H9 (cell line): ENCODE measurements at regions not wholly inside any gene's neighbourhood (a gene's known extent, or its start where the extent isn't known, plus 50 kb on each side); places are given as distances from the start of the nearest gene placed in this dataset.

ENCODE experiments used
- DNase-seq: peaks from one replicate; pipeline ENCODE4 v3.0.0-alpha.2; 2017
- H2AFZ ChIP-seq: one replicate; pipeline ENCODE4 v1.6.1; 2013; ENCODE audit warnings: mild to moderate bottlenecking, low read length, control low read depth, moderate library complexity
- H2AK5ac ChIP-seq: 2 replicates; pipeline ENCODE4 v1.6.1; 2013; ENCODE audit warnings: low read length, control low read depth, mixed read lengths; ENCODE audit not compliant: insufficient read length
- H2BK120ac ChIP-seq: one replicate; pipeline ENCODE4 v1.6.1; 2013; ENCODE audit warnings: low read depth, mild to moderate bottlenecking, low read length, control low read depth, inconsistent platforms; ENCODE audit not compliant: poor library complexity, severe bottlenecking
- H2BK12ac ChIP-seq: 2 replicates; pipeline ENCODE4 v1.6.1; 2013; ENCODE audit warnings: low read length, control low read depth, mixed read lengths, low read depth; ENCODE audit not compliant: insufficient read length
- H2BK15ac ChIP-seq: 2 replicates; pipeline ENCODE4 v1.6.1; 2013; ENCODE audit warnings: low read depth, low read length, control low read depth
- H2BK20ac ChIP-seq: one replicate; pipeline ENCODE4 v1.6.1; 2013; ENCODE audit warnings: low read depth, mild to moderate bottlenecking, low read length, control low read depth, inconsistent platforms; ENCODE audit not compliant: poor library complexity, severe bottlenecking
- H2BK5ac ChIP-seq: 2 replicates; pipeline ENCODE4 v1.6.1; 2013; ENCODE audit warnings: low read length, control low read depth, mixed read lengths; ENCODE audit not compliant: insufficient read length
- H3K14ac ChIP-seq: 2 replicates; pipeline ENCODE4 v1.6.1; 2013; ENCODE audit warnings: low read length, control low read depth; ENCODE audit not compliant: insufficient read depth
- H3K18ac ChIP-seq: 2 replicates; pipeline ENCODE4 v1.6.1; 2013; ENCODE audit warnings: low read depth, mild to moderate bottlenecking, mixed read lengths, low read length, control low read depth; ENCODE audit not compliant: insufficient read length
- H3K23ac ChIP-seq: 2 replicates; pipeline ENCODE4 v1.6.1; 2013; ENCODE audit warnings: low read length, control low read depth, mixed read lengths, low read depth; ENCODE audit not compliant: insufficient read length
- H3K23me2 ChIP-seq: 2 replicates; pipeline ENCODE4 v1.6.1; 2013; ENCODE audit warnings: low read depth, mild to moderate bottlenecking, mixed read lengths, low read length, control low read depth; ENCODE audit not compliant: insufficient read length, poor library complexity, severe bottlenecking
- H3K27ac ChIP-seq: 2 replicates; pipeline ENCODE4 v1.5.1; 2013; ENCODE audit warnings: low read length, control low read depth, mixed read lengths, low read depth; ENCODE audit not compliant: insufficient read length
- H3K27me3 ChIP-seq: 2 replicates; pipeline ENCODE4 v1.6.1; 2013; ENCODE audit warnings: low read length, control low read depth, inconsistent platforms; ENCODE audit not compliant: insufficient read depth
- H3K4ac ChIP-seq: 2 replicates; pipeline ENCODE4 v1.6.1; 2013; ENCODE audit warnings: low read depth, mild to moderate bottlenecking, control low read depth, inconsistent platforms, low read length, moderate library complexity
- H3K4me1 ChIP-seq: 2 replicates; pipeline ENCODE4 v1.6.1; 2013; ENCODE audit warnings: low read length, control low read depth, inconsistent platforms; ENCODE audit not compliant: insufficient read depth
- H3K4me2 ChIP-seq: 2 replicates; pipeline ENCODE4 v1.6.1; 2013; ENCODE audit warnings: low read length, control low read depth, mixed read lengths; ENCODE audit not compliant: insufficient read length, insufficient read depth
- H3K56ac ChIP-seq: 2 replicates; pipeline ENCODE4 v1.6.1; 2013; ENCODE audit warnings: low read depth, mild to moderate bottlenecking, mixed read lengths, low read length, control low read depth; ENCODE audit not compliant: insufficient read length
- H3K79me1 ChIP-seq: 2 replicates; pipeline ENCODE4 v1.6.1; 2013; ENCODE audit warnings: low read depth, mild to moderate bottlenecking, moderate library complexity, low read length, control low read depth, inconsistent platforms; ENCODE audit not compliant: insufficient read depth, poor library complexity, severe bottlenecking
- H3K79me2 ChIP-seq: 2 replicates; pipeline ENCODE4 v1.6.1; 2013; ENCODE audit warnings: low read length, control low read depth, inconsistent platforms; ENCODE audit not compliant: insufficient read depth
- H3K9ac ChIP-seq: 2 replicates; pipeline ENCODE4 v1.6.1; 2013; ENCODE audit warnings: low read length, control low read depth, mixed read lengths; ENCODE audit not compliant: insufficient read length; ENCODE audit errors: extremely low read depth
- H3K9me3 ChIP-seq: one replicate; pipeline ENCODE4 v1.6.1; 2013; ENCODE audit warnings: low read depth, low read length, inconsistent platforms; ENCODE audit not compliant: control insufficient read depth
- H3T11ph ChIP-seq: one replicate; pipeline ENCODE4 v1.6.1; 2013; ENCODE audit warnings: mild to moderate bottlenecking, low read length, control low read depth, inconsistent platforms
- H4K20me1 ChIP-seq: one replicate; pipeline ENCODE4 v1.6.1; 2013; ENCODE audit not compliant: control insufficient read depth, insufficient read length, insufficient read depth
- H4K5ac ChIP-seq: 2 replicates; pipeline ENCODE4 v1.6.1; 2013; ENCODE audit warnings: low read depth, mild to moderate bottlenecking, mixed read lengths, low read length, control low read depth; ENCODE audit not compliant: insufficient read length
- H4K8ac ChIP-seq: replicated peaks from 2 replicates; pipeline ENCODE4 v1.6.1; 2013; ENCODE audit warnings: low read length, control low read depth, mixed read lengths, low read depth; ENCODE audit not compliant: insufficient read length
- H4K91ac ChIP-seq: 2 replicates; pipeline ENCODE4 v1.6.1; 2013; ENCODE audit warnings: low read depth, mild to moderate bottlenecking, moderate library complexity, mixed read lengths, low read length, control low read depth; ENCODE audit not compliant: insufficient read length
- H3K27ac Mint-ChIP-seq, 3 experiments: 2 replicates in 2 of 3; 3 replicates in 1 of 3; pipeline ENCODE4 v1.8.0; 2020 to 2021; ENCODE audit warnings: mixed read lengths in 3 of 3, mild to moderate bottlenecking in 1 of 3, moderate library complexity in 1 of 3
- H3K27me3 Mint-ChIP-seq: 2 replicates; pipeline ENCODE4 v1.8.0; 2021; ENCODE audit warnings: low read depth, mild to moderate bottlenecking, moderate library complexity, mixed read lengths
- H3K36me3 Mint-ChIP-seq, 3 experiments: 2 replicates in 2 of 3; 3 replicates in 1 of 3; pipeline ENCODE4 v1.8.0; 2020 to 2021; ENCODE audit warnings: low read depth in 3 of 3, mixed read lengths in 3 of 3; ENCODE audit not compliant: insufficient read depth in 1 of 3
- H3K4me1 Mint-ChIP-seq, 2 experiments: 2 replicates each; pipeline ENCODE4 v1.8.0; 2020; ENCODE audit warnings: mixed read lengths in 2 of 2
- H3K4me3 Mint-ChIP-seq, 2 experiments: 2 replicates in 1 of 2; 3 replicates in 1 of 2; pipeline ENCODE4 v1.8.0; 2020 to 2021; ENCODE audit warnings: mild to moderate bottlenecking in 2 of 2, mixed read lengths in 2 of 2, moderate library complexity in 1 of 2
- H3K9me3 Mint-ChIP-seq, 2 experiments: 2 replicates in 1 of 2; 3 replicates in 1 of 2; pipeline ENCODE4 v1.8.0; 2020; ENCODE audit warnings: mild to moderate bottlenecking in 2 of 2, mixed read lengths in 2 of 2, moderate library complexity in 1 of 2
- WGBS: extraction: QIAGEN DNeasy Blood & Tissue Kit; methylation state at CpG from one replicate; pipeline ENCODE4 v1.1.7; 2013; ENCODE audit warnings: missing lambda C conversion rate, low lambda C conversion rate, mixed read lengths; ENCODE audit not compliant: insufficient read length; ENCODE audit errors: extremely low coverage; 5-methylcytosine and 5-hydroxymethylcytosine counted together
- TF ChIP-seq, protein P1 (sequence below): fragments of 200-600 bp; sonication (generic); conservative IDR thresholded peaks from 3 replicates; pipeline ENCODE4 v1.8.0; 2021; ENCODE audit warnings: antibody characterized with exemption, mild to moderate bottlenecking

DNA sequence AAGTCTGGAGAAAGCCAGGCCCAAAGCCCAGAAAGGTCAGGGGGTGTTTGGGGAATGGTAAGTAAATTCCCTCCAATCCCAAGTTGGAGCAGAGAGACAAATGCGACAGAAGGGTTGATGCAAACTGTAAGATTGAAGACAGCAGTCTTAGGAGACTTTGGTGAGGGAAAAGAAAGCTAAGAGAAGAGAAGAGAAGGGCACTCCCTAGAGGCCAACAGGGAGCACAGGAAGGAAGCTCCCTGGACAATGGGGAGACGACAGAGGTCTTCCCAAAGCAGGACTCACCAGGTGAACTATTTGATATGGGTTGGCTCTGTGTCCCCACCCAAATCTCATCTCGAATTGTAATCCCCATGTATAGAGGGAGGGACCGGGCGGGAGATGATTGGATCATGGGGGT, 151.5 kb downstream of the KIF20B start:
- Histone ChIP-seq H3K9ac (no peak overlapping the region), H3K4ac (no peak overlapping the region), H4K5ac (no peak overlapping the region), H3K23me2 (no peaks in the 10 kb centered on the region), H4K20me1 (no peaks in the 10 kb centered on the region), H3T11ph (no peak overlapping the region), H3K4me1 (no peaks in the 10 kb centered on the region), H3K79me2 (no peaks in the 10 kb centered on the region), H3K79me1 (no peaks in the 10 kb centered on the region), H2AFZ (no peak overlapping the region), H2AK5ac (no peak overlapping the region), H3K27ac (no peak overlapping the region), H2BK20ac (no peak overlapping the region), H2BK120ac (no peak overlapping the region), H4K8ac (no peak overlapping the region), H3K18ac (no peak overlapping the region), H3K27me3 (no peaks in the 10 kb centered on the region), H4K91ac (no peak overlapping the region), H3K14ac (no peak overlapping the region), H2BK12ac (no peak overlapping the region), H2BK15ac (no peak overlapping the region), H3K56ac (no peak overlapping the region), H3K4me2 (no peak overlapping the region), H3K9me3 (no peaks in the 10 kb centered on the region), H3K23ac (no peak overlapping the region), H2BK5ac (no peak overlapping the region)
- no peak overlapping the region for H3K4me3 Mint-ChIP-seq
- peaks cover 0 to 11% of the 10 kb centered on the region in 2 experiments; a peak in 2 of 4 replicates for H3K4me1 Mint-ChIP-seq
- no CpG with 5 or more reads among the region's 5 CpGs for WGBS
- H3K27me3 Mint-ChIP-seq = peaks cover 3% of the 10 kb centered on the region; the same call in 1 of the 2 replicates
- H3K36me3 Mint-ChIP-seq = no peaks in the 10 kb centered on the region; a peak in 1 of 7 replicates
- peaks cover 0 to 2% of the 10 kb centered on the region in 2 experiments; a peak in 3 of 5 replicates for H3K9me3 Mint-ChIP-seq
- H3K27ac Mint-ChIP-seq = no peak overlapping the region
- TF ChIP-seq, protein P1, sequence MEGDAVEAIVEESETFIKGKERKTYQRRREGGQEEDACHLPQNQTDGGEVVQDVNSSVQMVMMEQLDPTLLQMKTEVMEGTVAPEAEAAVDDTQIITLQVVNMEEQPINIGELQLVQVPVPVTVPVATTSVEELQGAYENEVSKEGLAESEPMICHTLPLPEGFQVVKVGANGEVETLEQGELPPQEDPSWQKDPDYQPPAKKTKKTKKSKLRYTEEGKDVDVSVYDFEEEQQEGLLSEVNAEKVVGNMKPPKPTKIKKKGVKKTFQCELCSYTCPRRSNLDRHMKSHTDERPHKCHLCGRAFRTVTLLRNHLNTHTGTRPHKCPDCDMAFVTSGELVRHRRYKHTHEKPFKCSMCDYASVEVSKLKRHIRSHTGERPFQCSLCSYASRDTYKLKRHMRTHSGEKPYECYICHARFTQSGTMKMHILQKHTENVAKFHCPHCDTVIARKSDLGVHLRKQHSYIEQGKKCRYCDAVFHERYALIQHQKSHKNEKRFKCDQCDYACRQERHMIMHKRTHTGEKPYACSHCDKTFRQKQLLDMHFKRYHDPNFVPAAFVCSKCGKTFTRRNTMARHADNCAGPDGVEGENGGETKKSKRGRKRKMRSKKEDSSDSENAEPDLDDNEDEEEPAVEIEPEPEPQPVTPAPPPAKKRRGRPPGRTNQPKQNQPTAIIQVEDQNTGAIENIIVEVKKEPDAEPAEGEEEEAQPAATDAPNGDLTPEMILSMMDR = peak; percentile 28; the same call in 1 of the 3 replicates
- DNase-seq = no peak
